H4 (cell line): ENCODE measurements at regions not wholly inside any gene's neighbourhood (a gene's known extent, or its start where the extent isn't known, plus 50 kb on each side); places are given as distances from the start of the nearest gene placed in this dataset.

Experiments used
- DNase-seq: peaks from one replicate; pipeline ENCODE4 v3.0.0-alpha.2; 2015; ENCODE audit warnings: low spot score

DNA sequence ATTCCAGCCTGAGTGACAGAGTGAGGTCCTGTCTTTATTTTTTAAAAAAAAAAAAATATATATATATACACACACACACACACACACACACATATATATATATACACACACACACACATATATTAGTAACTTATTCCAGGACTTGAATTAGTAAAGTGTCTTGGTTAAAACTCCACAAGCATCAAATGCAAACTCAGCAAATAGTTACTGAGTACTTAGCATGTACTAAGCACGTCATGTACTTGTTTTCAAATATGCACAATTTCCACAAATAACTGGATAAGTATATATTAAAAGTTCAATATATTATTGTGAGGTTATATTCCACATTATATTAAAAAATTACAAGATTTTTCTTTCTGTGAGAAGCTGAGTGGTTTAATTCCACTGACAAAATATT, 304.7 kb downstream of the ZEB2 start:
- no peak for DNase-seq

- DNase-seq = no peak
These were observed 306.1 kb downstream of the ZEB2 start for GRCh38 chr2:144213797-144214196.

GRCh38 chr2:144211826-144212225, 308.1 kb downstream of the ZEB2 start:
- DNase-seq = peak; percentile 18

DNA sequence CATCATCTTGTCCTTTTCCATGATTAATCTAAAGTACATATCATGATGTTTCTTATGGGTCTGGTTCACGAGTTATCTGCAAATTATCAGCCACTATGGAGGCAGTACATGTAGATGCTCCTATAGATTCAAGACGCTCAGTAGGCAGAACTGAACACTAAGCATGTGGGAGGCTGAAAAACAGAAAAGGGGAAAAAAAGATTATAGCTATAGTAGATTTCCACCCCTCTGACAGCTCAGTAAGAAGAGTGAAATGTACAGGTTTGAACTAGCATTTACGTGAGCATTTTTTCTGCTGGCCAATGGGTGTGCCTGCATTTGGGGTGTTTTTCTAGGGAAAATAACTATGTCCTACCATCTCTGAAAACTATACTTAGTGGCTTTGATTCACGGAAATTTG, 308.9 kb downstream of the ZEB2 start:
- DNase-seq = no peak

DNA sequence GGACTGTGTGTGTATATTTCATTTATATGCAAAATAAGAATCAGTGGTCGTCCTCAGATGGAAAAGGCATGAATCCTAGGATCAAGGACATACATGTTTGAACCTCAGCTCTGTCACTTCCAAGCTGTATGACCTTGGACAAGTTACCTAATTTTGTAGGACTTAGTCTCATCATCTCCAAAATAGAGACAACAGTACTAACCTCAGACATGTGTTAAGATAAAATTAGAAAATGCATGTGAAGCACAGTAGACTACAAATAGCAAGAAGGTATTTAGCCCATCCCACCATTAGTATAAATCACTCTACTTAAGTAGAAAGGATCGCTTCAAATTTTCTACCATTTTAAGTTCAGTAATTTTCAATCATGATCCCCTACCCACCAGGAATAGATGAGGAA, 309.8 kb downstream of the ZEB2 start:
- no peak for DNase-seq

DNA sequence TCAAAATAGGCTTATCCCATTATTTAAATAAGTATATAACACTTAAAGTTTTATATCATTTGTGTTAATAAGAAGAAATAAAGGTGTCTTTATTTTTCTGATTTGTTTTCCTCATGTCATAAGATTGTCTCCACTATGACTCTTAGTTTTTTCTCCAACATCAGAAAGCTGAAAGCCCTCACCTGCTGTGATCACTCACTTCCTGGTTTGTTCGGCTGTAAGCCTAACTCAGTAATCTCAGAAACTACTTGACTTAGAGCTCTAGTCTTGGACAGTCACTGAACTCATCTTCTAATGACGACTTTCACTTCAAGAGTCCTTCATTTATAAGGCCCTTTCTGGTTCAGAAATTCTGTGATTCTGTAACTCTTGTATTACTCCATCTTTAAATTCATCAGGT, 311.0 kb downstream of the ZEB2 start:
- DNase-seq = no peak

DNA sequence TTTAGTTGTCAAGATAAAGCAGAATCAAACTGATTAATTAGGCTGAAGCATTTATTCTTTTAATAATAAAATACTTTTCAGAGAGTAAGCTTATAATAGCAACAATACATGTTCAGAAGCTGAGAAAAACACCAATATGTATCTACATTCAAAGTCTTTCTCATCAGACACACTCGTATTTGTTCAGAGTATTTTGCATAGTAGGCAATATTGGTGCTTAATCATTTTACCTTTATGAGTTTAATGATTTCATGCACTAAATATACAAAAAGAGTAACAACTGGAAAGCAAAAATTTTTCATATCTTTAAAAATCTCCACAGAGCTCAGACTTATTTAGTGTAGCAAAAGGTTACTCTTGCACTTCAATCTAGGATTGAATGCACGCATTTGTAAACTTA, 313.9 kb downstream of the ZEB2 start:
- DNase-seq = no peak

DNA sequence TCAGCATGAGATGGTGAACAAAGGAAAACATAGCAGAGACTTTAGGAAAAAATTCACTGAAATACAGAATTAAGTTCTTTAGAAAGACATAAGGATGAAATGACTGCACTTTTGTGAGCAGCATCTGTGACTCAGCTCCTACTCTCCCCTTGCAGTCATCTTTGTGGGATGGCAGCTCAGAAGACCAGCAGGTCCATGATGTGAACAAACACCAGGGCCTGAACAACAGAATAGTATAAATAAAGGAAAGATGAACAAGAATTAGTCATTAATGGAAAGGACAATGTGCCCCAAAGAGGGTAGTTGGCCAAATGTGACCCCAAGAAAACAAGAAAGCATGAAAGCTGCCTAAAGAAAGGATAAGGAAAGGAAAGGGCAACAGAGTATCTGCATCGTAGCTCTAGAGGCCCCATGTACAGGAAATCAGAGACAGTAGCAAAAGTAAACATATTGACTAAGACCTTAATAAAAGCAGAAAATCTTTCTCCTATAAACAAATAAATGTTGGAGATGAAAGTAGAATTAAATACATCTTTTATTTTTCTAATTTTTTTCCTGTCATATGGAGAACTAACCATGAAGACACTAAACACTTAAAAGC, 318.0 kb downstream of the ZEB2 start:
- DNase-seq = no peak

- DNase-seq = no peak
These were observed 318.8 kb downstream of the ZEB2 start for GRCh38 chr2:144201126-144201525.

- DNase-seq = peak; percentile 54
These were observed 321.8 kb downstream of the ZEB2 start for GRCh38 chr2:144198116-144198515.

DNA sequence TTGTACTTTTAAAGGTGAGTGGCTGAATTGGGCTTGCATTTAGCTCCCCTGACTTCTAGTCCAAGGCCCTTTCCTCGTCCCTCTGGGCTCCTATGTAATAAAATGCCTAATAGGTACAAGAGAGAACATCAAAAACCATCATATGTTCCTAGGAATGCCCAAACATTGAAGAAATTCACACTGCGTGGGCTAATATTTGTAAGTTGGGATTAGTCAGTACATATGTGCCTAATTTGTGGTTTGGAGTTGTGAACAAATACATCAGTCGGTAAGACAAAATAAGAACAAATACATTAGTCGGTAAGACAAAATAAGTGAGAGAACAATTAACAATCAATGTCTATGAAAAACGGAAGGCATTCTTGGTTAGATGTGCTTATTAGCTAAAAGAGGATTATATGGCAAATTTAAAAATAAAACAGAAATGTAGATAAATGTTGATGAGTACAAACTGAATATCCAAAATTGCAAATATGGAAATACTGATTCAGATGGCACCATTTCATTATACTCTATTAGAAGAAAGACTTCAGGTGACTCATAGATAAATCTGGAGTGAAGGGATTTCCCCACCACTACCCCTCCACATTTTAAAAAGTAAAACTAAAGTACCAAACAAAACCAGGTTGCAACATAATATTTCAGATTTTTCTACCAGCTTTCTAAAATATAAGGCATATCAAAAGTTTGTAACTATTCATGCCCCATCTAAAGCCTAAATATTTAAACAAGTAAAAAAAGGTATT, 325.4 kb downstream of the ZEB2 start:
- no peak for DNase-seq

DNA sequence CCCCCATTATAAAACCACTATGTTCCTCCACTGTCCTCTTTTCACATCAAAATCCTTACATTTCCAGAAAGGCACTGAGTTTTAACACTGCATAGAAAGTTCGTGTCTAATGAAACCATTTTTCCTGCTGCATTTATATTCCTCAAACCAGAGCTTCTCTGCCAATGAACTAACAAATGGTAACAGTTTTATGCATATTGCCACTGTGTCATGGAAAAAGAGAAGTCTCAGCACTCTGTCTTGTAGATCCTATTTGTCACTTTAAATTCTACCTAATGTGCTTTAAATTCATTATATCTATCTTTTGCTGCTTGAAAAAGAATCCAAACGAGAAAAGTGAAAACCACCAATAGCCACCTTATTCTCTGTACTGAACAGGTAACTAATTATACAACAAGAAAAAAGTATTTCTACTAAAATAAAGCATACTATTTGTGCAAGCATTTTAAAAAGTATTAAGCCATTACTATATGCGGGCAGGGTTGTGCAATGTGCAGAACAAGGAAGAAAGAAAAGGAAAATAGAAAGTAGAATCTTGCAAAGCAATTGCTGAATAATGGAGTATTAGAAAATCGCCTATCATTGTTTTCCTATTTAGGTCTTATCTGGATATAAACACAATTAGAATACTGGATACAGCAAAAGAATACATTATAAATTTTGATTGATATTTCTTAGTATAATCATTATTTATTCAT, 328.9 kb downstream of the ZEB2 start:
- DNase-seq = no peak

DNA sequence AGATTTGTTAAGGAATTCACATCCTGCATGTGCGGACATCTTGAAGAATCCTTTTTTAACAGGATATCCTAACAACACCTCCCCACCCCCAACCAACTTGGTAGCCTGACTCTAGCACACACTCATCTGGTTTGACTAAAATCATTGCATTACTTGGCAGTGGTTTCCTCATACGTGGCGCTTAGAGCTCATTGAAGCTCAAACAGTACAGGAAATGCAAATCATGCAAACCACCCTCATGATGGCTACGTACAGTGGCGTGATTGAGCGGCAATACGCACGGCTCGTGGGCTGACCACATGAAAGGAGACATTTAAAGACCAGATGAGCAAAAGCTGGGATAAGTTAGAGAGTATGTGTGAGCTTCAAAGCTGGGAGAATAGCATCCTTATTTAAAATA, 336.2 kb downstream of the ZEB2 start:
- DNase-seq = no peak

GRCh38 chr2:144181001-144181400, 338.9 kb downstream of the ZEB2 start:
- no peak for DNase-seq

GRCh38 chr2:144180131-144180530, 339.8 kb downstream of the ZEB2 start:
- DNase-seq = no peak

- DNase-seq = no peak
These were observed 349.7 kb downstream of the ZEB2 start for GRCh38 chr2:144170179-144170578.

GRCh38 chr2:144166743-144167142, 353.2 kb downstream of the ZEB2 start:
- no peak for DNase-seq

GRCh38 chr2:144165599-144166250, 354.2 kb downstream of the ZEB2 start:
- no peak for DNase-seq

DNA sequence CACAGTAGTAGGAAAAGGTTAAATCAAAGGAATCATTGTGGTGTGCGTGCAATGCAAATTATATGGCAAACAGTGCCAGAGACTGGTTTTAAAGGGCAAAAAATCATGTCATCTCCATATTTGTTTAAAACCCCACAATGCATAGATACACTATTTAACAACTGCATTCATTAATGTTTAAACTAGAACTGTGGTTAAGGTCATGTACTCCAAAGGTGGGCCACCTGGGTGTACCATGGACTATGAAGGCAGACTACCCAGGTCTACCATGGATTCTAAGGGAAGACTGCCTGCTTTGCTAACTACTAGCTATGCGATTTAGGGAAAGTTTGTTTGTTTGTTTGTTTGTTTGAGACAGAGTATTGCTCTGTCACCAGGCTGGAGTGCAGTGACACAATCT, 356.3 kb downstream of the ZEB2 start:
- DNase-seq = no peak

GRCh38 chr2:144162652-144163051, 357.3 kb downstream of the ZEB2 start:
- DNase-seq = peak; percentile 14

GRCh38 chr2:144161061-144161460, 358.9 kb downstream of the ZEB2 start:
- DNase-seq = no peak

DNA sequence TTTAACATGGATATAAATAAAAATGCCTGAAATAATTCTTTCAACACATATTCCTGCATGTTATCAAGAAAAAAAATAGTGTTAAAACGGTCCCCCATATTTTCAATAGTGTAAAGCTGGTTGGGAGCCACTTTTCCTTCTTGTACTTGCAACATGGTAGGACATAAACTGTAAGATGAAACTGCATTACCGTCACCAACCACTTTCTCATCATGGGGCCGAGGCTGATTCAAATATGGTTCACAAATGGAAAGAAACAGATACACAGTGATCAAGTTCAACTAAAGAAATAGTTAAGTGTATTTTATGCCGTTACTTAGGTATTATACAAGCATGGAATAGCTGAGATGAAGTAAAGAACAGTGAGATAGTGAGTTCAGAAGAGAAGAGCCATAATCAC, 360.7 kb downstream of the ZEB2 start:
- DNase-seq = no peak

- no peak for DNase-seq
These were observed 361.8 kb downstream of the ZEB2 start for GRCh38 chr2:144158096-144158495.
